Activated CD8-positive, alpha-beta memory T cell treated with anti-CD3 and anti-CD28 coated beads for 4 hours (primary cell): ENCODE measurements at regions not wholly inside any gene's neighbourhood (a gene's known extent, or its start where the extent isn't known, plus 50 kb on each side); places are given as distances from the start of the nearest gene placed in this dataset.
"Not testable (repeated sequence)": the region's sequence is repeated elsewhere in the genome, so short reads cannot be mapped to it uniquely, and the experiment has no call there.

Experiments used
- DNase-seq, 2 donors: peaks; one replicate each; pipeline ENCODE4 v3.0.0-alpha.2; 2020; ENCODE audit warnings: low read depth in 2 of 2

DNA sequence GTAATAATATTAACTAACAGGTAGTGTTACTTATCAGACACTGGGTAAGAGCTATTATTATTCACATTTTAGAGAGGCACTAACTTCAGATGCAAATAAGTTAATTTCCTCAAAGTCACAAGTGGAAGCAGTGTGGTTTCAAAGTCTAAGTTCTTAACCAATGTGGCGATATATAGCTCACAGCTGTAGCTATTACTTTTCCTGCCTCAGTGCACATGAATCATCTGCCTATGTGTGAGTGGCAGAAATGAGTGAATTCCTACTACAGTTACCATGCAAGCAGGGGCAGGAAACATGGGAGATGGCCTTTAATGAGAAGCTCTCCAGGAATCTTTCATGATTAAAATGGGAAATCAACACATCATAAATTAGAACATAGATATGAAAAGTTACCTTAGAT is 126.2 kb upstream of the EYA4 start:
- DNase-seq = no peak

GRCh38 chr6:133115946-133116345 is 125.2 kb upstream of the EYA4 start:
- DNase-seq = no peak

- DNase-seq = no peak
Measured at GRCh38 chr6:133128191-133128590, 113.0 kb upstream of the EYA4 start.

GRCh38 chr6:133129556-133129955 is 111.6 kb upstream of the EYA4 start:
- no peak for DNase-seq

GRCh38 chr6:133130863-133131262 is 110.3 kb upstream of the EYA4 start:
- DNase-seq = no peak

DNA sequence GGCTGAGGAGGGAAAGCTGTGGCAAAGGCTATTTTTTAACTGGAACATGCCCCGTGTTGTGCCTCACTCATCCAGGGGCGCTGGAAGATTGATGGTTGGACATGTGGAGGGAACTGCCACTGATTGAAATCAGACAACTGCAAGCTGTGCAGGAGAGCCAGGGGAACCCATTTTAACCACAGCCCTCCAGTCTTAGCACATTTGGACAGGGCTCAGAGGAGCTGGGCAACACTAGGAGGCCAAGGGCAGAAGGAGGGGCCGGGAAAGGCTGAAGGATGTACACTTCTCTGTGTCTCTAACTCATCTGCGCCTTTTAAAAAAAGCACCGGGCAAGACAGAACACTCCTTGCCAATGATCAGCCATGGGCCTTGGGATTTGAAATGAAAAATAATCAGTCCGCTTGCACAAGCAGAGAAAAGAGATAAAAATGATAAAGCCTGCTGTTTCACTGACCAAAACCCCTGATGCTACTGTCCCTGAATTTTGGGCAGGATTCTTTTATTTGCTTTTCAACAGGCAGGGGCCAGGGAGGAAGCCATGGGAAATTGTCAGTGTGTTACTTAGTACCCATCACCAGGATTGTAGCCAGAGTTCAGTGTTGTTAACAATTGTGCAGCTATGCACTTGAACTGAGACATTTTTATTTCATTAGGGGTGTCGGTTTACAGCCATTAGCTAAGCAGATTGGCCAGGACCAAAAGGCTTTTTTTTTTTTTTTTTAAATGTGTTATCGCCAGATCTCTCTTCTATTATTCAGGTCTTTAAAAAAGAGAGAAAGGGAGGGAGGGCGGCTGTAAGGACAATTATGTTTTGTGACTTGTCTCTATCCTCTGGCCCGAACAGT is 109.3 kb upstream of the EYA4 start:
- DNase-seq = no peak

DNA sequence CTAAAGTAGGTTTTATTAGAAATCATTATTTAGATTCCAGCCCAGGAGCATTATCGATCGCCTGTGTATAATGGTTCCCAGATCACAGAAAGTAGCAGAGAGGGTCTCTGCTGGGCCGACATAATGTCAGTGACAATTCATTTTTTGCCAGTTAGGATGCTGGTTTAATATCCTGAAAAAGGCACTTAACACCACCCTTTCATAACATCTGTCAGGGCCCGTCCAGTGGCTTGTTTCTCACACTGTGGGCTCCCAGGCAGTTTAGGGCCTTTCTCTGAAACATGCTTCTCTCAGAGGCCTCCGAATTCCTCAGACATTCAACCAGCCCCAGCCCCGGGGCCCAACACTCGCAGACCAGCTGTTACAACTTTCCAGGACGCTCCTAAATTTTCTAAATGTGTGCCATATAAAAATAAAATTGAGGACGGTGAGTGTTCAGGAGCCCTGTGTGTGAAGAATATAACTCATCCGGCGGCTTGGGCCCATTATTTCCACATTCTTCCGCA is 108.6 kb upstream of the EYA4 start:
- DNase-seq = no peak

DNA sequence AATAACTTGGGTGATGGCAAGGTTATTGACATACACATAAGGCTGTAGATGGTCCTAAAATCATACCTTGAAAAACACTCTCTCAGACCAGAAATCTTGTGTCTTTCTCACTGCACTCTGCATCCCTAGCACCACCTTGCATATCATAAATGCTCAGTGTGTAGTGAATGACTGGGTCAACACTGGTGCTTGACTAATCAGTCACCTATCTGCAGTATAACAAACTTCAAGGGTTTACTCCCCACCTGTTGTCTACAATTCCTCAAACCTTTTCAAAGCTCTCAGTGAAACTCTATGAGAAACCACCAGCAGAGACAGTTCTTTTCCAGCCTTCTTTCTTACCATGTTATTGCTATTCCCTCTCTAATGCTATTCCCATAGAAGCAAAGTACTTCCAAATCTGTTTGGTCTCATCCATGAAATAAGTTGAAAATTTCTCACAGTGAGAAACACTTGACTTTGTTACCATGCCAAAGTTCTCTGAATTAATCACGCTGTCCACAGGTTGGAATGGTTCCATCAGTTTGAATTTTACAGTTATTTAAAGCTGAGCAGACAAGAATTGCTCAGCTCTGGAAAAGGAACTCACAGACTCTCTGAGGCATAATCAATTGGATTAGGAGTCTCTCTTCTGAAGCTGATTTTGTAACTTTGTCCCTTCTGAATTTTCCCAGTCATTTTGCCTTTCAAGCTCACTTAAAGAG is 104.8 kb upstream of the EYA4 start:
- no peak for DNase-seq

GRCh38 chr6:133147470-133148184 is 93.5 kb upstream of the EYA4 start:
- not testable (repeated sequence) for DNase-seq

DNA sequence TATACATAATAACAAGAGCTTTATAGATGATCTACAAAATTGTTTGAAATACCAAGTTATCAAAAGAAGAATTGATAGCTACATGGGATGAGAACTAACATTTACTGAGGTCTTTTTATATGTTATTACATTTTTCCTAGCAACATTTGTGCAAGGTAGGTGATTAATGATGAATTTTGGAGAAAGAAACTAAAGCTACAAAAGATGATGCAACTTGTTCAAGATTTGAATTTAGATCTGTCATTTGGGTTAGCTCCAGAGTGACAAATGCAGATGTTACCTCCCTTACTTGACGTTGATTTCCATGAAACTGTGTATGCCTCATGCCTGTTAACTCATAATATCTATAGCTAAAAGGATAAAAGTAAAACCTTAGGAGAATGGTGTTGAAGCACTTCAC is 84.5 kb upstream of the EYA4 start:
- no peak for DNase-seq

DNA sequence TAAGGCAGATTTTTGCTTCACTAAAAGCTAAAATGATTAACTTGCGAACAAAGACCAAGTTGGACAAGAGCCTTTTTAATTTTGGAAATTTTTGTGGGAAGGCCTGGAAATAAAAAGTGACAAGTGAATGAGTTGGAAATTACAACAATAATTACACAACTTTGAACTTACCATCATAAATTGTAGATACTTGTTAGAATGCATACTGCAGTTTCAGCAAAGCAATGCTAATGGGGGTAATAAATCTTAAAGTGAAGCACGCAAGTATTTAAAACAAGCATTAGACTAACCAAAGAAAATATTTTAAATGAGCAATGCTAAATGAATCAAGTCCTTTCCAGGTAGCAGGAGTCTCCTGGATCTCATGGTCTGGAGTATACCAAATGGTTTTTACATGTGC is 83.2 kb upstream of the EYA4 start:
- DNase-seq = no peak

- no peak for DNase-seq
Measured at GRCh38 chr6:133159255-133159795, 81.8 kb upstream of the EYA4 start.

DNA sequence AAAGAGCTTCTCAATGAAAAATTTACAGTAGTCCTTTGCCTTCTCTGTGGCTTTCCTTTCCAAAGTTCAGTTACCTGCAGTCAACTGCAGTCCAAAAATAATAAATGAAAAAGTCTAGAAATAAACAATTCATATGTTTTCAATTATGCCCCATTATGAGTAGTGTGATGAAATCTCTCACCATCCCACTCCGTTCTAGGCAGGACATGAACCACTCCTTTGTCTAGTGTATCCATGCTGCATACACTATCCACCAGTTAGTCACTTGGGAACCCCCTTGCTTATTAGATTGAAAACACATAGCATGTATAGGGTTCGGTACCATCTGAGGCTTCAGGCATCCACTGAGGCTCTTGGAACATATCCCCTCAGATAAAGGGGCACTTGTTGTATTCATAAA is 80.6 kb upstream of the EYA4 start:
- DNase-seq = no peak

GRCh38 chr6:133165235-133165634 is 75.9 kb upstream of the EYA4 start:
- DNase-seq = no peak

GRCh38 chr6:133166766-133167165 is 74.4 kb upstream of the EYA4 start:
- DNase-seq = no peak

DNA sequence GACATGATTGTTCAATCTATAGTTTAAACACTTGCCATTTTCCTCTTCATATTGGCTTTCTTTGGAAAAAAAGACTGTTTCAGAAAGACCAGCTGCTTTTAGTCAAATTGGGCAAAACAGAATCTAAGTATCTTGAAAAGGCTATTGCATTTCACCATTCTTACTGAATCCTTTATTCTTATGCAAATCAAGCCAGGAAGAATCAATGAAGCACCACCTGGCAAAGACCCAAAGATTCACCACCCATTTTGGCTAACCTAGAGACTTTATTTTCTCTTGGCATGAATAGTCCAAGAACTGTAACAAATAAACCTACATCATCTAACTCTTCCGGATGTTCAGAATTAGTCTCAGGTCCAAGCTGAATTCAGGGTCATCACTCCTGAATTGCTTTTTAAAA is 71.3 kb upstream of the EYA4 start:
- no peak for DNase-seq

DNA sequence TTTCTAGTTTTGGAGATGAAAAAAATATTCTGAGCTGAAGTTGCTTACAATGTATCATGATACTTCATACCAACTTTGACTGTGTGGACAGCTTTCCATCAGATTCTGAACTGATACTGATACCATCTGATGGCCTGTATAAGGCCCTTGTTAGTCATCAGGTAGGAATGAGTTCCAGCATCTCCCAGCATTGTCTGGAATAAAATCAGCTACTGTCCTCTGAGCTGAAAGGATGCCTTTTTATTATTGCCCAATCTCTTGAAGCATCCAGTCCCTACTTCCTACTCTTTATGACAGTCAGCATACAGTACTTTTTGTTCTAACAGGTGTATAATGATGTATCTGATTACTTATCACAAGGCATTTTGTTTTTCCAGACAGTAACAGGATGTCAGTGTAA is 70.6 kb upstream of the EYA4 start:
- DNase-seq = no peak

GRCh38 chr6:133171989-133172604 is 69.1 kb upstream of the EYA4 start:
- DNase-seq = no peak

GRCh38 chr6:133173276-133173675 is 67.9 kb upstream of the EYA4 start:
- DNase-seq = no peak

- no peak for DNase-seq
Measured at GRCh38 chr6:133179481-133179880, 61.7 kb upstream of the EYA4 start.

GRCh38 chr6:133183691-133184090 is 57.5 kb upstream of the EYA4 start:
- DNase-seq = no peak
